H9 (cell line): ENCODE measurements at regions not wholly inside any gene's neighbourhood (a gene's known extent, or its start where the extent isn't known, plus 50 kb on each side); places are given as distances from the start of the nearest gene placed in this dataset.

Experiments used
- DNase-seq: peaks from one replicate; pipeline ENCODE4 v3.0.0-alpha.2; 2017
- H2AFZ ChIP-seq: one replicate; pipeline ENCODE4 v1.6.1; 2013; ENCODE audit warnings: mild to moderate bottlenecking, low read length, control low read depth, moderate library complexity
- H2AK5ac ChIP-seq: 2 replicates; pipeline ENCODE4 v1.6.1; 2013; ENCODE audit warnings: low read length, control low read depth, mixed read lengths; ENCODE audit not compliant: insufficient read length
- H2BK120ac ChIP-seq: one replicate; pipeline ENCODE4 v1.6.1; 2013; ENCODE audit warnings: low read depth, mild to moderate bottlenecking, low read length, control low read depth, inconsistent platforms; ENCODE audit not compliant: poor library complexity, severe bottlenecking
- H2BK12ac ChIP-seq: 2 replicates; pipeline ENCODE4 v1.6.1; 2013; ENCODE audit warnings: low read length, control low read depth, mixed read lengths, low read depth; ENCODE audit not compliant: insufficient read length
- H2BK15ac ChIP-seq: 2 replicates; pipeline ENCODE4 v1.6.1; 2013; ENCODE audit warnings: low read depth, low read length, control low read depth
- H2BK20ac ChIP-seq: one replicate; pipeline ENCODE4 v1.6.1; 2013; ENCODE audit warnings: low read depth, mild to moderate bottlenecking, low read length, control low read depth, inconsistent platforms; ENCODE audit not compliant: poor library complexity, severe bottlenecking
- H2BK5ac ChIP-seq: 2 replicates; pipeline ENCODE4 v1.6.1; 2013; ENCODE audit warnings: low read length, control low read depth, mixed read lengths; ENCODE audit not compliant: insufficient read length
- H3K14ac ChIP-seq: 2 replicates; pipeline ENCODE4 v1.6.1; 2013; ENCODE audit warnings: low read length, control low read depth; ENCODE audit not compliant: insufficient read depth
- H3K18ac ChIP-seq: 2 replicates; pipeline ENCODE4 v1.6.1; 2013; ENCODE audit warnings: low read depth, mild to moderate bottlenecking, mixed read lengths, low read length, control low read depth; ENCODE audit not compliant: insufficient read length
- H3K23ac ChIP-seq: 2 replicates; pipeline ENCODE4 v1.6.1; 2013; ENCODE audit warnings: low read length, control low read depth, mixed read lengths, low read depth; ENCODE audit not compliant: insufficient read length
- H3K23me2 ChIP-seq: 2 replicates; pipeline ENCODE4 v1.6.1; 2013; ENCODE audit warnings: low read depth, mild to moderate bottlenecking, mixed read lengths, low read length, control low read depth; ENCODE audit not compliant: insufficient read length, poor library complexity, severe bottlenecking
- H3K27ac ChIP-seq: 2 replicates; pipeline ENCODE4 v1.5.1; 2013; ENCODE audit warnings: low read length, control low read depth, mixed read lengths, low read depth; ENCODE audit not compliant: insufficient read length
- H3K27me3 ChIP-seq: 2 replicates; pipeline ENCODE4 v1.6.1; 2013; ENCODE audit warnings: low read length, control low read depth, inconsistent platforms; ENCODE audit not compliant: insufficient read depth
- H3K4ac ChIP-seq: 2 replicates; pipeline ENCODE4 v1.6.1; 2013; ENCODE audit warnings: low read depth, mild to moderate bottlenecking, control low read depth, inconsistent platforms, low read length, moderate library complexity
- H3K4me1 ChIP-seq: 2 replicates; pipeline ENCODE4 v1.6.1; 2013; ENCODE audit warnings: low read length, control low read depth, inconsistent platforms; ENCODE audit not compliant: insufficient read depth
- H3K4me2 ChIP-seq: 2 replicates; pipeline ENCODE4 v1.6.1; 2013; ENCODE audit warnings: low read length, control low read depth, mixed read lengths; ENCODE audit not compliant: insufficient read length, insufficient read depth
- H3K56ac ChIP-seq: 2 replicates; pipeline ENCODE4 v1.6.1; 2013; ENCODE audit warnings: low read depth, mild to moderate bottlenecking, mixed read lengths, low read length, control low read depth; ENCODE audit not compliant: insufficient read length
- H3K79me1 ChIP-seq: 2 replicates; pipeline ENCODE4 v1.6.1; 2013; ENCODE audit warnings: low read depth, mild to moderate bottlenecking, moderate library complexity, low read length, control low read depth, inconsistent platforms; ENCODE audit not compliant: insufficient read depth, poor library complexity, severe bottlenecking
- H3K79me2 ChIP-seq: 2 replicates; pipeline ENCODE4 v1.6.1; 2013; ENCODE audit warnings: low read length, control low read depth, inconsistent platforms; ENCODE audit not compliant: insufficient read depth
- H3K9ac ChIP-seq: 2 replicates; pipeline ENCODE4 v1.6.1; 2013; ENCODE audit warnings: low read length, control low read depth, mixed read lengths; ENCODE audit not compliant: insufficient read length; ENCODE audit errors: extremely low read depth
- H3K9me3 ChIP-seq: one replicate; pipeline ENCODE4 v1.6.1; 2013; ENCODE audit warnings: low read depth, low read length, inconsistent platforms; ENCODE audit not compliant: control insufficient read depth
- H3T11ph ChIP-seq: one replicate; pipeline ENCODE4 v1.6.1; 2013; ENCODE audit warnings: mild to moderate bottlenecking, low read length, control low read depth, inconsistent platforms
- H4K20me1 ChIP-seq: one replicate; pipeline ENCODE4 v1.6.1; 2013; ENCODE audit not compliant: control insufficient read depth, insufficient read length, insufficient read depth
- H4K5ac ChIP-seq: 2 replicates; pipeline ENCODE4 v1.6.1; 2013; ENCODE audit warnings: low read depth, mild to moderate bottlenecking, mixed read lengths, low read length, control low read depth; ENCODE audit not compliant: insufficient read length
- H4K8ac ChIP-seq: replicated peaks from 2 replicates; pipeline ENCODE4 v1.6.1; 2013; ENCODE audit warnings: low read length, control low read depth, mixed read lengths, low read depth; ENCODE audit not compliant: insufficient read length
- H4K91ac ChIP-seq: 2 replicates; pipeline ENCODE4 v1.6.1; 2013; ENCODE audit warnings: low read depth, mild to moderate bottlenecking, moderate library complexity, mixed read lengths, low read length, control low read depth; ENCODE audit not compliant: insufficient read length
- H3K27ac Mint-ChIP-seq, 3 experiments: 2 replicates in 2 of 3; 3 replicates in 1 of 3; pipeline ENCODE4 v1.8.0; 2020 to 2021; ENCODE audit warnings: mixed read lengths in 3 of 3, mild to moderate bottlenecking in 1 of 3, moderate library complexity in 1 of 3
- H3K27me3 Mint-ChIP-seq: 2 replicates; pipeline ENCODE4 v1.8.0; 2021; ENCODE audit warnings: low read depth, mild to moderate bottlenecking, moderate library complexity, mixed read lengths
- H3K36me3 Mint-ChIP-seq, 3 experiments: 2 replicates in 2 of 3; 3 replicates in 1 of 3; pipeline ENCODE4 v1.8.0; 2020 to 2021; ENCODE audit warnings: low read depth in 3 of 3, mixed read lengths in 3 of 3; ENCODE audit not compliant: insufficient read depth in 1 of 3
- H3K4me1 Mint-ChIP-seq, 2 experiments: 2 replicates each; pipeline ENCODE4 v1.8.0; 2020; ENCODE audit warnings: mixed read lengths in 2 of 2
- H3K4me3 Mint-ChIP-seq, 2 experiments: 2 replicates in 1 of 2; 3 replicates in 1 of 2; pipeline ENCODE4 v1.8.0; 2020 to 2021; ENCODE audit warnings: mild to moderate bottlenecking in 2 of 2, mixed read lengths in 2 of 2, moderate library complexity in 1 of 2
- H3K9me3 Mint-ChIP-seq, 2 experiments: 2 replicates in 1 of 2; 3 replicates in 1 of 2; pipeline ENCODE4 v1.8.0; 2020; ENCODE audit warnings: mild to moderate bottlenecking in 2 of 2, mixed read lengths in 2 of 2, moderate library complexity in 1 of 2
- WGBS: extraction: QIAGEN DNeasy Blood & Tissue Kit; methylation state at CpG from one replicate; pipeline ENCODE4 v1.1.7; 2013; ENCODE audit warnings: missing lambda C conversion rate, low lambda C conversion rate, mixed read lengths; ENCODE audit not compliant: insufficient read length; ENCODE audit errors: extremely low coverage; 5-methylcytosine and 5-hydroxymethylcytosine counted together
- TF ChIP-seq, protein P1 (sequence below): fragments of 200-600 bp; sonication (generic); conservative IDR thresholded peaks from 3 replicates; pipeline ENCODE4 v1.8.0; 2021; ENCODE audit warnings: antibody characterized with exemption, mild to moderate bottlenecking

DNA sequence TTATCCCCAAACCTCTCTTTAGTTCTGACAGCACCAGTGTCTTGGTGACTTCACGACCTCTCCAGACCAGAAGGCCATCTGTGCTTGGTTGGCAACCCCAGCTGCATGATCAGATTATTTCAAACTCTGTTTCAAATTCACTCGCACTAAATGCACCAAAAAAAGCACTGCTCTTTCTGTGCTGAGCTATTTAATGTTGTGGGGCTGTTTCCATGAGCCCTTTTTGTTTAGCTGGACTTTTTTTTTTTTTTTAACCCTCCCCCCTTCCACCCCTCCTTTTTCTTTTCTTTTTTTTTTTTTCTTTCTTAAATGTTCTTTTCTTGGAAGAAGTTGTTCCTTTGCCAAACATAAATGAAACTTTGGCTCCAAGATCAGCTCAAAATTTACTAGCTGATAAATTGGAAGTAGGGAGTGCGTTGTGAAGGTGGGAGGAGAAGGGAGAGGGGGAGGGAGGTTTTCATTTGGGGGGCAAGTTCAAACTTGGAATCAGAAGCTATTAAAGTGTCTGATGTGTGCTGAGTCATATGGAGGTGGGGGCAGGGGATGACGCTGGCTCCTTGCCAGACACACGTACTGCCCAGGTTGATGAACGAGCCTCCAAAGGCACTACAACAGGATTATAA is 543.0 kb upstream of the TNP1 start:
- TF ChIP-seq, protein P1, sequence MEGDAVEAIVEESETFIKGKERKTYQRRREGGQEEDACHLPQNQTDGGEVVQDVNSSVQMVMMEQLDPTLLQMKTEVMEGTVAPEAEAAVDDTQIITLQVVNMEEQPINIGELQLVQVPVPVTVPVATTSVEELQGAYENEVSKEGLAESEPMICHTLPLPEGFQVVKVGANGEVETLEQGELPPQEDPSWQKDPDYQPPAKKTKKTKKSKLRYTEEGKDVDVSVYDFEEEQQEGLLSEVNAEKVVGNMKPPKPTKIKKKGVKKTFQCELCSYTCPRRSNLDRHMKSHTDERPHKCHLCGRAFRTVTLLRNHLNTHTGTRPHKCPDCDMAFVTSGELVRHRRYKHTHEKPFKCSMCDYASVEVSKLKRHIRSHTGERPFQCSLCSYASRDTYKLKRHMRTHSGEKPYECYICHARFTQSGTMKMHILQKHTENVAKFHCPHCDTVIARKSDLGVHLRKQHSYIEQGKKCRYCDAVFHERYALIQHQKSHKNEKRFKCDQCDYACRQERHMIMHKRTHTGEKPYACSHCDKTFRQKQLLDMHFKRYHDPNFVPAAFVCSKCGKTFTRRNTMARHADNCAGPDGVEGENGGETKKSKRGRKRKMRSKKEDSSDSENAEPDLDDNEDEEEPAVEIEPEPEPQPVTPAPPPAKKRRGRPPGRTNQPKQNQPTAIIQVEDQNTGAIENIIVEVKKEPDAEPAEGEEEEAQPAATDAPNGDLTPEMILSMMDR: no peak
- H2BK15ac ChIP-seq: no peak overlapping the region
- no peak overlapping the region for H2BK120ac ChIP-seq
- no peak overlapping the region for H3T11ph ChIP-seq
- Mint-ChIP-seq H3K27ac (no peak overlapping the region), H3K4me1 (peaks cover 17 to 18% of the 10 kb centered on the region in 2 experiments), H3K9me3 (no peaks in the 10 kb centered on the region), H3K4me3 (no peak overlapping the region), H3K27me3 (no peaks in the 10 kb centered on the region; the same call in 1 of the 2 replicates), H3K36me3 (no peaks in the 10 kb centered on the region; a peak in 2 of 7 replicates)
- no peaks in the 10 kb centered on the region for H3K23me2 ChIP-seq
- no peak overlapping the region for H2BK20ac ChIP-seq
- no CpG with 5 or more reads among the region's 6 CpGs for WGBS
- H3K14ac ChIP-seq: no peak overlapping the region
- no peak overlapping the region for H3K4ac ChIP-seq
- no peak overlapping the region for H2BK5ac ChIP-seq
- H2AK5ac ChIP-seq: no peak overlapping the region
- H3K79me1 ChIP-seq: no peaks in the 10 kb centered on the region
- no peaks in the 10 kb centered on the region for H3K9me3 ChIP-seq
- no peak overlapping the region for H3K56ac ChIP-seq
- H3K23ac ChIP-seq: no peak overlapping the region
- H3K27me3 ChIP-seq: no peaks in the 10 kb centered on the region
- no peak overlapping the region for H4K91ac ChIP-seq
- no peak overlapping the region for H3K4me2 ChIP-seq
- H4K5ac ChIP-seq: no peak overlapping the region
- no peaks in the 10 kb centered on the region for H4K20me1 ChIP-seq
- no peak overlapping the region for H4K8ac ChIP-seq
- no peak overlapping the region for H3K27ac ChIP-seq
- no peak overlapping the region for H2BK12ac ChIP-seq
- H3K79me2 ChIP-seq: no peaks in the 10 kb centered on the region
- no peak overlapping the region for H3K9ac ChIP-seq
- H2AFZ ChIP-seq: no peak overlapping the region
- no peak overlapping the region for H3K18ac ChIP-seq
- peaks cover 4% of the 10 kb centered on the region; the same call in 1 of the 2 replicates for H3K4me1 ChIP-seq
- no peak for DNase-seq
